Muscle layer of duodenum (tissue), 2 donors: ENCODE measurements at regions not wholly inside any gene's neighbourhood (a gene's known extent, or its start where the extent isn't known, plus 50 kb on each side); places are given as distances from the start of the nearest gene placed in this dataset.

ENCODE experiments used
- H3K27ac ChIP-seq: one replicate; pipeline ENCODE4 v1.7.0; 2013; ENCODE audit warnings: mild to moderate bottlenecking, low read length
- H3K27me3 ChIP-seq: one replicate; pipeline ENCODE4 v1.7.0; 2013; ENCODE audit warnings: low read depth, mild to moderate bottlenecking, control low read depth, low read length
- H3K36me3 ChIP-seq, 2 donors: one replicate each; pipeline ENCODE4 v1.7.0; 2013; ENCODE audit warnings: low read length in 2 of 2, control low read depth in 1 of 2, mild to moderate bottlenecking in 1 of 2; ENCODE audit not compliant: insufficient read depth in 2 of 2, control insufficient read depth in 1 of 2
- H3K4me1 ChIP-seq, 2 donors: one replicate each; pipeline ENCODE4 v1.7.0; 2013; ENCODE audit warnings: low read length in 2 of 2, mild to moderate bottlenecking in 2 of 2, control low read depth in 1 of 2, moderate library complexity in 1 of 2; ENCODE audit not compliant: insufficient read depth in 2 of 2, control insufficient read depth in 1 of 2
- H3K4me3 ChIP-seq, 2 donors: one replicate each; pipeline ENCODE4 v1.7.0; 2013; ENCODE audit warnings: low read length in 2 of 2, low read depth in 1 of 2, mild to moderate bottlenecking in 1 of 2
- H3K9me3 ChIP-seq, 2 donors: one replicate each; pipeline ENCODE4 v1.7.0; 2013; ENCODE audit warnings: low read length in 2 of 2, control low read depth in 1 of 2, mild to moderate bottlenecking in 1 of 2; ENCODE audit not compliant: control insufficient read depth in 1 of 2
- donor health status: healthy.

GRCh38 chr11:27904358-27905055 lies 203.4 kb downstream of the KIF18A start:
- Histone ChIP-seq H3K4me3 (no peak overlapping the region), H3K27me3 (no peaks in the 10 kb centered on the region), H3K36me3 (no peaks in the 10 kb centered on the region), H3K4me1 (no peaks in the 10 kb centered on the region), H3K9me3 (no peaks in the 10 kb centered on the region), H3K27ac (no peak overlapping the region)

- Histone ChIP-seq H3K4me1 (no peaks in the 10 kb centered on the region), H3K4me3 (no peak overlapping the region), H3K27me3 (no peaks in the 10 kb centered on the region), H3K9me3 (no peaks in the 10 kb centered on the region), H3K36me3 (no peaks in the 10 kb centered on the region), H3K27ac (no peak overlapping the region)
Measured at GRCh38 chr11:27902981-27903624, 202.8 kb upstream of the BDNF start.

GRCh38 chr11:27898166-27898565 lies 197.9 kb upstream of the BDNF start:
- Histone ChIP-seq H3K27me3 (no peaks in the 10 kb centered on the region), H3K27ac (no peak overlapping the region), H3K36me3 (no peaks in the 10 kb centered on the region), H3K4me1 (no peaks in the 10 kb centered on the region), H3K9me3 (no peaks in the 10 kb centered on the region), H3K4me3 (no peak overlapping the region)

- no peaks in the 10 kb centered on the region for H3K4me1 ChIP-seq
Measured at GRCh38 chr11:27896096-27896495, 195.8 kb upstream of the BDNF start.

GRCh38 chr11:27894552-27894951 lies 194.3 kb upstream of the BDNF start:
- Histone ChIP-seq H3K4me1 (no peaks in the 10 kb centered on the region), H3K27me3 (no peaks in the 10 kb centered on the region), H3K36me3 (no peaks in the 10 kb centered on the region), H3K27ac (no peak overlapping the region), H3K9me3 (peaks cover 3 to 5% of the 10 kb centered on the region in 2 donors), H3K4me3 (no peak overlapping the region)

More at GRCh38 chr11:27896096-27896495, 195.8 kb upstream of the BDNF start:
- H3K27ac ChIP-seq: no peak overlapping the region
- peaks cover 3 to 5% of the 10 kb centered on the region in 2 donors for H3K9me3 ChIP-seq
- H3K36me3 ChIP-seq: no peaks in the 10 kb centered on the region
- no peaks in the 10 kb centered on the region for H3K27me3 ChIP-seq
- H3K4me3 ChIP-seq: no peak overlapping the region

GRCh38 chr11:27886857-27887256 lies 186.6 kb upstream of the BDNF start:
- H3K36me3 ChIP-seq: no peaks in the 10 kb centered on the region
- no peak overlapping the region for H3K27ac ChIP-seq
- no peaks in the 10 kb centered on the region for H3K9me3 ChIP-seq
- H3K4me1 ChIP-seq: no peaks in the 10 kb centered on the region
- no peaks in the 10 kb centered on the region for H3K27me3 ChIP-seq
- no peak overlapping the region for H3K4me3 ChIP-seq

- Histone ChIP-seq H3K27me3 (no peaks in the 10 kb centered on the region), H3K9me3 (no peaks in the 10 kb centered on the region), H3K4me3 (no peak overlapping the region), H3K27ac (no peak overlapping the region), H3K36me3 (no peaks in the 10 kb centered on the region), H3K4me1 (no peaks in the 10 kb centered on the region)
Measured at GRCh38 chr11:27882066-27882697, 181.9 kb upstream of the BDNF start.

GRCh38 chr11:27875831-27876775 lies 175.8 kb upstream of the BDNF start:
- H3K27me3 ChIP-seq: no peaks in the 10 kb centered on the region
- H3K27ac ChIP-seq: no peak overlapping the region
- H3K4me1 ChIP-seq: no peaks in the 10 kb centered on the region
- H3K4me3 ChIP-seq: no peak overlapping the region
- H3K9me3 ChIP-seq: peaks cover 0 to 2% of the 10 kb centered on the region in 2 donors
- no peaks in the 10 kb centered on the region for H3K36me3 ChIP-seq

- Histone ChIP-seq H3K27ac (no peak overlapping the region), H3K4me1 (no peaks in the 10 kb centered on the region), H3K4me3 (no peak overlapping the region), H3K9me3 (peaks cover 0 to 2% of the 10 kb centered on the region in 2 donors), H3K27me3 (no peaks in the 10 kb centered on the region), H3K36me3 (no peaks in the 10 kb centered on the region)
Measured at GRCh38 chr11:27874998-27875830, 175.0 kb upstream of the BDNF start.

- no peaks in the 10 kb centered on the region for H3K36me3 ChIP-seq
- H3K27me3 ChIP-seq: no peaks in the 10 kb centered on the region
- peaks cover 0 to 2% of the 10 kb centered on the region in 2 donors for H3K9me3 ChIP-seq
- no peak overlapping the region for H3K27ac ChIP-seq
- H3K4me3 ChIP-seq: no peak overlapping the region
- no peaks in the 10 kb centered on the region for H3K4me1 ChIP-seq
Measured at GRCh38 chr11:27873664-27874063, 173.4 kb upstream of the BDNF start.
